ENCODE measurements at regions not wholly inside any gene's neighbourhood (a gene's known extent, or its start where the extent isn't known, plus 50 kb on each side); places are given as distances from the start of the nearest gene placed in this dataset.

DNA sequence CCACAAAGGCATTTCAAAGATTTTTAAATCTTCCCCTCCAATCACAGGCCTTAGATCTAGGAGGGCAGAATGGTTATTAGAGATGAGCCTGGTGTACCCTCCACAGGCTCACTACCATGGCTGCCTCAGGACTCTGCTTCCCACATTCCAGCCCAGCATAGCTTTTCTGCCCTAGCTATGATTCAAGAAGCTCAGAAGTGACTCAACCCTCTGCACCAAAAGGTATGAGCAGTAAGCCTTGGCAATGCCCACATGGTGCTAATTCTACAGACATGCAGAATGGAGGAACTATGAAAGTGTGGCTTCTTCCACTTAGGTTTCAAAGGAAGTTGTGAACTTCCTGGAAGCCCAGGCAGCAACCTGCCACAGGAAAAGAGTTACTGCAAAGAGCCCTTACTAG, 786.2 kb downstream of the SLITRK6 start:
- no peaks in the 10 kb centered on the region for H3K27me3 ChIP-seq
- intact Hi-C loops (cut with DNase I), result no loop called here
- DNase-seq (no peak), ATAC-seq (no peak)
- peaks cover 0 to 8% (median 2%) of the 10 kb centered on the region in 12 donors for H3K9me3 ChIP-seq
- no peak overlapping the region for H3K27ac ChIP-seq
- TF ChIP-seq, protein P1, sequence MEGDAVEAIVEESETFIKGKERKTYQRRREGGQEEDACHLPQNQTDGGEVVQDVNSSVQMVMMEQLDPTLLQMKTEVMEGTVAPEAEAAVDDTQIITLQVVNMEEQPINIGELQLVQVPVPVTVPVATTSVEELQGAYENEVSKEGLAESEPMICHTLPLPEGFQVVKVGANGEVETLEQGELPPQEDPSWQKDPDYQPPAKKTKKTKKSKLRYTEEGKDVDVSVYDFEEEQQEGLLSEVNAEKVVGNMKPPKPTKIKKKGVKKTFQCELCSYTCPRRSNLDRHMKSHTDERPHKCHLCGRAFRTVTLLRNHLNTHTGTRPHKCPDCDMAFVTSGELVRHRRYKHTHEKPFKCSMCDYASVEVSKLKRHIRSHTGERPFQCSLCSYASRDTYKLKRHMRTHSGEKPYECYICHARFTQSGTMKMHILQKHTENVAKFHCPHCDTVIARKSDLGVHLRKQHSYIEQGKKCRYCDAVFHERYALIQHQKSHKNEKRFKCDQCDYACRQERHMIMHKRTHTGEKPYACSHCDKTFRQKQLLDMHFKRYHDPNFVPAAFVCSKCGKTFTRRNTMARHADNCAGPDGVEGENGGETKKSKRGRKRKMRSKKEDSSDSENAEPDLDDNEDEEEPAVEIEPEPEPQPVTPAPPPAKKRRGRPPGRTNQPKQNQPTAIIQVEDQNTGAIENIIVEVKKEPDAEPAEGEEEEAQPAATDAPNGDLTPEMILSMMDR (IDR thresholded peaks at IDR 0.05), result no peak
- TF ChIP-seq POLR2A (IDR thresholded peaks at IDR 0.05), result no peak
- no peaks in the 10 kb centered on the region for H3K4me1 ChIP-seq
- no peak overlapping the region for H3K4me3 ChIP-seq
- H3K36me3 ChIP-seq, result no peaks in the 10 kb centered on the region

DNA sequence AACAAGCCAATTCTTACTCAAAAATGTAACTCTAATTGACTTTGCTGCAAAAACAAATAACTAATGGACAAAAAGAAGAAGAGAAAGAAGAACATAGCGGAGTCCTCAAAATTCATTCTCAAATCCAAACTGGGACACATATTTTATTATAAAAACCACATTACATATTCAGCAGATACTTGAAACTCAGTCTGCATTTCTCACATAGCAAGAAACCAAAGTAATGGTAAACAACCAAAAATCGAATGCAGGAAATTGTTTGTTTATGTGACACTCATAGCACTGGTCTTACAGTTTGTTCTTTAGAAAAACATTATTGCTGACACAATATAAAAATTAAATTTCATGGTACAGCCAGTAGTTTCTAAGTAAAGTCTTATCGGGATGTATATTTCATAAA, 789.8 kb downstream of the SLITRK6 start:
- Histone ChIP-seq H3K27ac (no peak overlapping the region), H3K4me3 (no peak overlapping the region), H3K36me3 (no peaks in the 10 kb centered on the region), H3K4me1 (no peaks in the 10 kb centered on the region), H3K27me3 (no peaks in the 10 kb centered on the region), H3K9me3 (peaks cover 0 to 8% (median 2%) of the 10 kb centered on the region in 12 donors)
- ATAC-seq, result no peak
- TF ChIP-seq, protein P1 (IDR thresholded peaks at IDR 0.05), result no peak
- no peak for TF ChIP-seq POLR2A (IDR thresholded peaks at IDR 0.05)
- intact Hi-C loops (cut with DNase I), result no loop called here
- DNase-seq, result no peak
- 76 to 88% (median 83%) methylated on average over 3 of the region's 3 CpGs for WGBS, 4 donors

DNA sequence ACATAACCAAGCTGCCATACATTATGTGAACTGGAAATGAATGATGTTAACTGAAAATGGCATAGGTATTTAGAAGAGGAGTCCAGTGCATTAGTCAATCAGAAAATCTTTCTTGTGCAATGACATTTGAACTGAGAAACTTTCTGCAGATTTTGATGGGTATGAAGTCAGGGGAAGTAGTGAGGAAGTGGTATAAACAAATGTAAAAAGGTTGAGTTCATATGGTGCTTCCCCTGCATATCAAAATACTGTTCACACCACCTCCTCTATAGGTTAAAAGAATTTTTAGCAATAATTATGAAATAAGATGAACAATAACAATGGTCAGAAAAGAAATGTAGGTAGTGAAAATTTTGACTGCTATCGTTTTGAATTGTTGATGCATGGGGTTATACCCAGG, 800.0 kb downstream of the SLITRK6 start:
- DNase-seq (no peak), ATAC-seq (no peak)
- Histone ChIP-seq H3K4me1 (no peaks in the 10 kb centered on the region), H3K27ac (no peak overlapping the region), H3K9me3 (peaks cover 0 to 3% (median 0%) of the 10 kb centered on the region in 12 donors), H3K36me3 (no peaks in the 10 kb centered on the region), H3K27me3 (no peaks in the 10 kb centered on the region), H3K4me3 (no peak overlapping the region)
- WGBS, 4 donors, result 74 to 92% (median 90%) methylated on average over 1 of the region's 1 CpG
- TF ChIP-seq POLR2A (IDR thresholded peaks at IDR 0.05), result no peak
- TF ChIP-seq, protein P1 (IDR thresholded peaks at IDR 0.05), result no peak
- intact Hi-C loops (cut with DNase I), result no loop called here

DNA sequence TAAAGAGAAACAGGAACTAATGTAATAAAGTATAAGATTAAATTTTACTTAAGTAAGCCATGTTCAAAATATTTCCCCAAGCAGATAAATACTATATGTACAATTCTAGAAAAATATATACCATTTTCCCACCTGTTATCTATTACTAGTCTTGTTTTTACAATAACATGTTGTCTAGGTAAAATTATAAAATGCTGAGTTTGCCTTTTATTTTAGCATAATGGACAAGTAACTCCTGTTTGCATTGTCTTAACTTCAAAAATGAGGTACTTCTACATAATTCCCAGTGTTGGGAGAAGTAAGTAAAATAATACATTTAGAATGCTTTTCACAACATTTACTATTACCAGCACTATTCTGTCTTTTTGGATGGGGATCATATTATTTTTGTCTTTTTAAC, 800.5 kb downstream of the SLITRK6 start:
- Histone ChIP-seq H3K36me3 (no peaks in the 10 kb centered on the region), H3K4me1 (no peaks in the 10 kb centered on the region), H3K9me3 (peaks cover 0 to 3% (median 0%) of the 10 kb centered on the region in 12 donors), H3K27ac (no peak overlapping the region), H3K4me3 (no peak overlapping the region), H3K27me3 (no peaks in the 10 kb centered on the region)
- intact Hi-C loops (cut with DNase I), result no loop called here
- DNase-seq (no peak), ATAC-seq (no peak)
- TF ChIP-seq, protein P1 (IDR thresholded peaks at IDR 0.05), result no peak
- no peak for TF ChIP-seq POLR2A (IDR thresholded peaks at IDR 0.05)
